RKO (cell line): ENCODE measurements at regions not wholly inside any gene's neighbourhood (a gene's known extent, or its start where the extent isn't known, plus 50 kb on each side); places are given as distances from the start of the nearest gene placed in this dataset.
"Not testable (repeated sequence)": the region's sequence is repeated elsewhere in the genome, so short reads cannot be mapped to it uniquely, and the experiment has no call there.

ENCODE experiments used
- DNase-seq: peaks from one replicate; pipeline ENCODE4 v3.0.0-alpha.2; 2016; ENCODE audit warnings: low spot score

GRCh38 chr6:98037571-98037970 is 754.6 kb upstream of the MMS22L start:
- no peak for DNase-seq

GRCh38 chr6:98039443-98039842 is 756.4 kb upstream of the MMS22L start:
- no peak for DNase-seq

DNA sequence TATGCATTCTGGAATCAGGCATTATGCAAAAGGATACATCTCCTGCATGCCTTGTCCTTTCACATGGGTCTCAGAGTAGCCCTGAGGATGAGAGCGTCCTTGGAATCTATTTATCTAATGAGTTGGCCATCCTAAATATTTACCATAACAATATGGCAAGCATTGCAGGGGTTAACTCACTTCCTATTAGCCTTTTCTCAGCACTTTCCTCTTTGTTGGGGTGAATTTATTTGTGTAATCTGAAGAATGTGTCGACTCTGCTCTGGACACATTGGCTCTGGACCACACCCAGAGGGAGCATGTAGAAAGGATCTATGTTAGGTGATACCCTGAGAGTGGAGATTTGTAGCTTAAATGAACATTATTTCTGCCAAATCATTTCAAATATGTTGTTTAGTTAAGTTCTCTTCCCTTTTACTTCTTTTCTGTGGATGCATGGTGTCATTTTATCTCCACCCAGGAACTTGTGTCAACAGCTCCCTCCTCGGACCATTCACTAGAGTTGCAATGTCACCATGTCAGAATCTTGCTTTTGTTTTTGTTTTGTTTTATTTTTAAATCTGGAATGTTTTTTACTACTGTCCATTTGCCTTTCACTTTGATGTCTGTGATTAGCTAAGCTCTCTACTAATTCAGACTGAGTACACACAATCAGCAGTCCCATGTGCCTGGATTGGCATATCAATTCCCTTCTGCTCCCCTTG is 757.0 kb upstream of the MMS22L start:
- peak; percentile 3 for DNase-seq

DNA sequence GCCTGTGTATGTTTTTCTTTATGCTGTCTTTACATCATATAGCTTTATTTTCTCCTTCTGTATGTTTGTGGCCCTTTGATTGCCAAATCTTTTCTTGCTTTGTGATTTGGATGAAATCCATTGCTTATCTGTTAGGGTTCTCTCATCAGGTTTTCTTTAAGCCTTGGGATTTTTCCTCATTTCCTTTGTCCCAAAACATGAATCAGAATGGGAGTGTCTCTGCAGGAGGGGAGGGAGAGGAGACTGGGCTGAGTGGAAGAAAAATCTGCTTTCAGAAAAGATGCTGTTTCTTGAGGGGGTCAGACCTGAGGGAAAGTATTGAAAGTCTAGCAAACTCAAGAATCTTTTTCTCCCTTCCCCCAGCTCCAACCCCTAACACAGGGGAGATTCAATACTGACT is 758.0 kb upstream of the MMS22L start:
- no peak for DNase-seq

DNA sequence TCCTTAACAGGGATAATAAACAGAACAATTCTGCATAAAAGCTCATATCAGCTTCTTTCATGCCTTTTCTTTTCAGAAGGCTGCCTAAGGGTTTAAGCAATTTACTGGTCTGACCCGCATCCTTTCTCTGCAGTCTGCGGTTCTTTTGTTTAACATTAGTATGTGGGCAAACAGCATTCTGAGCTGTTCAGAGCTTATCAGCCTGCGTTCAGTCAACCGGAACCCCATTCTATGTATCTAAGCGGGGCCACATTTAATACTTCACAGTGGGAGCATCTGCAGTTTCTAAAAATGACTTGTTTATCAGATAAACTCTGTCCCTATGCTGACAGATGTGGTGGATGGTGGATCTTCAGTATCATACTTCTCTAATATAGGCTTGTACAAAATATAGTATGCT is 758.9 kb upstream of the MMS22L start:
- no peak for DNase-seq

DNA sequence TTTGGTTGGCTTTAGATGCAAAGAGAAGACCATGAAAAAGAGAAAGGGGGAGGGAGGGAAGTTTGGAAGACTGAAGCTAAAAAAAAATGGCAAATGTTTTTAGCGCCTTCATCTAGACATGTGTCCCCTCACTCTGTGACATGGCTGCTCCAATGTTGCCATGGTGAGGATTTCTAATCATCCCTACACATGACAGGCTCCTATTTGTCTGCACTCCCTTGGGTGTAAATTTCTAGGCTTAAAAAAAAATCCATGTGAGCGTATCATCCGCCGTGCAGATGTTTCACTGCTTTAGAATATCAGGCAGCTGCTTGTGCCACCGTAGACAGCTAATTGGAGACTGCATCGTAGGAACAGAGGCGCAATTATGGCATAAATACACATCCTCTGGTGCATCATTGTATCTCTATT is 761.1 kb upstream of the MMS22L start:
- DNase-seq, result no peak

DNA sequence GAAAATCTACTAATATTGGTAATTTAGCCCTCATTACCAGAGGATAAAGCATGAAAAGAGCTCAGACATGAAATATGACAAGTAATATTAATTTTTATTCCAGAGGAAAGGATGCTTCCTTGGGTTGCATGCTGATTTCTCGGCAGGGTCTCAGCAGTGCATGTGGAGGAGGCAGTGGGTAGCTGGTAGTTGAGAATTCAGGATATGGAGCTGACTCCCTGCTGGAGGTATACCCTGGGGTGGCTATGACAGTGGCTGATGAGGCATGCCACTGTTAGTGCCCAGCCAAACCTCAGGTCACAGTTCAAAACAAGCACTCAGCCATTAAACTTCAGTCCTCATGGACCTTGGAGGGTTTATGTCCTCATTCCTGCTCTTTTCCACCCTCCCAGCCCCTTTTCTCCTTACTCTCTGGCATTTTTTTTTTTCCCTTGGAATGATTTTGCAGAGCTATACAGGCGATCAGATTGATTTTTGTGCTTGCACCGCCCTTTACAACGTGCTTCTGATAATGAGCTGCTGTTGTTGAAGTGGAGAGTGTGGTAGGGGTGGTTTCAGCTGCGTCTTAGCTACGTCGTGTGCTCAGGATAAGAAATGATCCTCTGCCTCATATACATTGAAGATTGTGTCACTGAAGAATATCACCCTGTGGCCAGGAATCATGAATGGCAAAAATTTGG is 761.9 kb upstream of the MMS22L start:
- no peak for DNase-seq

DNA sequence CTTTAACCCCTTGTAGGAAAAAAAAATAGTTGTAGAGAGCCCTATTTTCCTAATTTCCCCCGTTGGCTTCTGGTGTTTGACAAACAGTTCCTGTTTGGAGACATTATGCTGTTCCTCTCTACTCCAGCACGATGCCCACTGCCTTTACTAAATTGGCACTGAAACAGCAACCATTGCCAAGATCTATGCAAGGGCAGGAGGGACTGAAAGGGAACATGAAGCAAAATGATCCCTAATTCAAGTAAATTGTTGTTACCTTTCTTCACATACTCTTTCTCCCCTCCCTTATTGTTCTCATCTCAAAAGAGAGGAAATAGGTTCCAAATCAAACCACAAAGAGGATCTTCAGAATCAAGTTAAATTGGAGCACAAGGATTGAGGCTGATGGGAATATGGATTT is 764.1 kb upstream of the MMS22L start:
- no peak for DNase-seq

DNA sequence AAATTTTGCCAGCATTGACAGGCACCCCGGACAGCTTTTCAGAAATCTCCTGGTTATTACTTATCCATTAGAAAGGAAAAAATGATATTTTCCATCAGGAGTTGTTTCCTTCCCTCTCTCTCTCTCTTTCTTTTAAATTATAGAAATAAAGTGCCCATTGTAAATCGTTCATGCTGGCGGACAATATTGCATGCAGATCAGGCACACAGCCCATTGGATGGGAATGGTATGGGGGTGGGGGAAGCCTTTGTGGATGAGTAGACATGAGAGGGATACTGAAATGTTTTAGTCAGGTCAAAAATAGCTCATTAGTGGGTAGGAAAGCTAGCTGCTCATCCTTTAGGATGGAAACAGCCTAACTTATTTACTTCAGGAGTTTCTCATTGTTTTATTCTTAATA is 764.9 kb upstream of the MMS22L start:
- DNase-seq, result no peak

- peak; percentile 40 for DNase-seq
Observed at GRCh38 chr6:98054453-98054852, 771.4 kb upstream of the MMS22L start.

- DNase-seq, result no peak
Observed at GRCh38 chr6:98056955-98057354, 773.9 kb upstream of the MMS22L start.

DNA sequence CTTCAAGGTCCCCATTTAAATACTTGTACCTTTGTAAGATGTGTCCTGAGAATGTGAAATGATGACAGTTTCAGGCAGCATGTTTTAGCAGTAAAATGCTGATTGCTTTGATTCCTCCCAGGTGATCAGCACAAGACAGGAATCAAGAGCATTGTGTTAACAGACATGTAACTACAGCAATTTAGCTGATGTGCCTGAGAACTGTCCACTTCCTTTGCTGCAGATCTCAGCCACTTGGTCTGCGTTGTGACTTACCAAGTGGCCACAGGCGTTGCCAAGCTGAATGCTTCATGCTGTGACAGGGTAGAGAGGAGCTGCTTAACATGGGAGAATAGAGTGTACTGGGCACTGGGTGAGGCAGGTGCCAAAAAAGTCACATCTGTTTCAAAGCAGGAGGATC is 767.0 kb upstream of the POU3F2 start:
- no peak for DNase-seq

GRCh38 chr6:98088537-98088936 is 745.8 kb upstream of the POU3F2 start:
- not testable (repeated sequence) for DNase-seq

GRCh38 chr6:98092331-98092730 is 742.0 kb upstream of the POU3F2 start:
- DNase-seq, result no peak

GRCh38 chr6:98094696-98095095 is 739.7 kb upstream of the POU3F2 start:
- no peak for DNase-seq

DNA sequence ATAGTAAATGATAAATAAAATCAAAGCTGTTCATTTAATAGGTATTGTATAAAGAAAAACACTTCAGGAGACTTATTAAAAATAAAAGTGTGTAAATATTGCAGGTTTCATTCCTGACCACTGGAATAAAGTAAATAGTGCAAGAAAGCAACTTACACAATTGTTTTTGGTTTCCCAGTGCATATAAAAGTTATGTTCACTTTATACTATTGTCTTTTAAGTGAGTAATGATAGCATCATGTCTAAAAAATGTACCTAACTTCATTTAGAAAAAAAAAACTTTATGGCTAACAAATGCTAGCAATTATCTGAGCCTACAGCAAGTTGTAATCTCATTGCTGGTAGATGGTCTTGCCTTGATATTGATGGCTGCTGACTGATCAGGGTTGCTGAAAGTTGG is 726.6 kb upstream of the POU3F2 start:
- DNase-seq, result no peak

DNA sequence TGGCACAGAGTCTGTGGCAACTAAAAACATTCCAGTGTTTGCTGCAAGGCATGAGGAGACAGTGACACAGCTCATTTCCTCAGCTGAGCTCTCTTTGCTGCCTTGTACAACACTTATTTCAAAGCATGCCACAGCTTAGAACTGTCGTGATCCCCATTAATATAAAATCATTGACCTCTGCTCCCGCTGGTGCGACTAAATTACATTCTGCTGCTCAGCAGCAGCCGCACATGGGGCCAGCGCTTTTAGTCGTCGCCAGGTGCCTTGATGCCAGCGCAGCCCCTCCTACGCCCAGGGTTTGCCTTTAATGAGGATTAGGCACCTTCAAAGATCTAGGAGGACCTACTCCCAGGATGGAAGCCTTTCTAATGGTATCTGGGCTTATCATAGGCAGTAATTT is 717.9 kb upstream of the POU3F2 start:
- no peak for DNase-seq

DNA sequence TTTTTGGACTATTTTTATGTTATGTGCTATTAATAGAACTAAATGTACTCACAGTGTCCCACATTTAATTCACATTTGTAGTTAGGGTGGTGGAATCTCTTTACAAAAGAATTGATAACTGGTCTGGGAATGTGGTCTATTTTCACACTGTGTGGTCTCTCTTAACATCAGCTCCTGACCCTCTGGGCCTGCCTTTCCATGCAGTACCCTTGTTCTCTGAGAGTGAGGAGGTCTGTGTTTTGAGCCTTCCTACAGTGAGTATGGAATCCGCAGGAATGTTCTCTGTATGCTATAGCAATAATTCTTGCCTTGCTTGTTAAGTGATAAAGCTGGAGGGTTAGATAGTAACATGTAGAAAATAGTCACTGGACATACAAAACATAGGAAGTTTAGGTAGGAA is 717.3 kb upstream of the POU3F2 start:
- DNase-seq, result no peak

DNA sequence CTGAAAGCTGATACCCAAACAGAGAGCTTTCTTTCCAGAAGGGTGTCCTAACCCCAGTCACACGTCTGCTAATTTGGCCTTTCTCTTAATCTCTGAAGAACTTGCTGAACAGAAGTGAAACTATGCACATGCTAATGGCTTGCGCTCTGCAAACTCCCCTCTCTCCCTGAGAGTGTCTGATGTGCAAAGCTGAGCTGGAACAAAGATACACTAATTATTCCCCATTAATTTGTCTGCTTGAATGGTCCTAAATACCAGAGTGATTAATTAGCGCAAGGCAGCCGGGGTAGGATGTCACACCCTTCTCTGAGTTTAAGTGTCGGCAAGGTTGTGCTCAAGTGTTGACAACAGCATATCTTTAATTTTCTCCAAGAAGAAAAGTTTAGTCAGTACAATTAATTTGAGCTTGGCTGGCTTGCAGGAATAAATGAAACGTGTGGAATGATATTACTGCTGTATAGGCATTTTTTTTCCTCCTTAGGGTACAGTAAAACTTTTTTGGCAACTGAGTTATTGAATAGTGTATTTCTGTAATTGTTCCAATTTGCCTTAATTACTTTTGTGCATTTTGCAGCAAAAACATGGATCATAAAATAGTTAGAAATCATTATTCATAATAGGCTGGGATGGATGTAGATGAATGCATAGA is 715.9 kb upstream of the POU3F2 start:
- no peak for DNase-seq

GRCh38 chr6:98124171-98124570 is 710.2 kb upstream of the POU3F2 start:
- peak; percentile 63 for DNase-seq

GRCh38 chr6:98131290-98131990 is 702.9 kb upstream of the POU3F2 start:
- DNase-seq, result no peak

DNA sequence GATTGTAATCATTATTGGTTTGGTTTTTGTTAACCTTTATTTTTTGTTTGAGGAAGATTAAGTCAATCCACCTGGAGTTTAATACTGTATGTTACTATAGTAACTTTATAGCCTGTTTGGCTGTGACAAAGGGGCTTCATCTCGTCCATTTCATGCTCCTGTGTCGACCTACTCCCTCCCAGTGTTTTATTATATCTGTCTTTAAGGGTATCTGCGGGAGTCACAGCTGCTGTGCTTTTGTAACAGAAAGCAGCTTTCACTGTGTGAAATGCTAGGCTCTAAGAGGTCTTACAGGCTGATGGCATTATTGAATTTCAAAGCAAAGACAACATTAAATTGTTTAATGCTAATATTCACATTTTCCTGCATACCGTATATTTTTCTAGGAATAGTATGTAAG is 698.0 kb upstream of the POU3F2 start:
- DNase-seq, result no peak

DNA sequence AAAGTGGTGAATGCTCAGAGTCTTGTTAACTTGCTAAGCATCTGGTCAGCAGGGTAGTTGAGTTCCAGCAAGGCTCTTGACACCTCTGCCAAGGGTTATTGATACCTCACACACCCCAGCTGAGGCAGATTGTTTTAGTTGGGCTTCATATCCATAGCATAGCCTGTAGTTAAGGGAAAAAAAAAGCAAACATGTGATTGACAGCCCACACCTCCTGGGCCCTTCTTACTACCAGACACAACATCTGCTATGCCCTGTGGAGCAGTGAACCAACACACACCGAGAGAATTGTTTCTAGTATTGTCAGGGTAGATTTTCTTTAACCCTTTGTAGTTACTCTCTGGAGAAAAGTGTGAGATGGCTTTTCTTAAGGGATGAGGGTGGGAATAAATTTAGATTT is 697.0 kb upstream of the POU3F2 start:
- DNase-seq, result no peak
